Mononuclear cell (primary cell): ENCODE measurements at regions not wholly inside any gene's neighbourhood (a gene's known extent, or its start where the extent isn't known, plus 50 kb on each side); places are given as distances from the start of the nearest gene placed in this dataset.

Source experiments
- H3K27me3 ChIP-seq: 2 replicates; pipeline ENCODE4 v1.6.0; 2011; ENCODE audit warnings: low read length, control low read depth; ENCODE audit not compliant: insufficient read depth
- H3K4me1 ChIP-seq: 2 replicates; pipeline ENCODE4 v1.5.1; 2011; ENCODE audit warnings: mild to moderate bottlenecking, low read length, control low read depth; ENCODE audit not compliant: insufficient read depth
- H3K4me3 ChIP-seq: 2 replicates; pipeline ENCODE4 v1.5.1; 2011; ENCODE audit warnings: mild to moderate bottlenecking, low read length, moderate library complexity
- H3K9me3 ChIP-seq: 2 replicates; pipeline ENCODE4 v1.5.1; 2011; ENCODE audit warnings: low read depth, mild to moderate bottlenecking, control low read depth, low read length

DNA sequence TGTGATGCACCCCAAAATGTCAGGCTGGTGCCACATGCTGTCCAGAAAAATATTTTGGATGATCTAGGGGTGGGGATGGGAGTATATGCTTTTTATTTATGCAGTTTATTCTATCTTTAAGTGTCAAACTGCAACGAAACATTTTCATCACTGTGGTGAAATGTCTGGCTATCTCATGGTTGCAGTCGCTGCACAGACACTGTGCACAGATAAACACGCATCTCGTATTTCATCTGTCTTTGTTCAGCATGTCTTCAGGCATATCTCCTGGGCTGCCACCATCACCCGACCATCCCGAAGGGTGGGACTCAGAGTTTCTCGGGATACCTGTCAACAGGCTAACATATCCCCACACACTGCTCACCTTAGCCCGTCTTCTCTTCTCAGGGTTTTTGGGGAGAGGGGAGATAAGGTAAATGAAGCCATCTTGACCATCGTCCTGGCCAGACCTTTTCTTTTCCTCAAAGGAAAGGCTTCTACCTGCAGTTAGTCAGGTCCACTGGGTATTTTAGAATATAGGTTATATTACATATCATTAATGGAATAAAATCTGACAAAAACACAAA lies 80.7 kb upstream of the NABP1 start:
- Histone ChIP-seq H3K9me3 (no peaks in the 10 kb centered on the region), H3K4me3 (no peak overlapping the region), H3K27me3 (no peaks in the 10 kb centered on the region), H3K4me1 (no peaks in the 10 kb centered on the region)

DNA sequence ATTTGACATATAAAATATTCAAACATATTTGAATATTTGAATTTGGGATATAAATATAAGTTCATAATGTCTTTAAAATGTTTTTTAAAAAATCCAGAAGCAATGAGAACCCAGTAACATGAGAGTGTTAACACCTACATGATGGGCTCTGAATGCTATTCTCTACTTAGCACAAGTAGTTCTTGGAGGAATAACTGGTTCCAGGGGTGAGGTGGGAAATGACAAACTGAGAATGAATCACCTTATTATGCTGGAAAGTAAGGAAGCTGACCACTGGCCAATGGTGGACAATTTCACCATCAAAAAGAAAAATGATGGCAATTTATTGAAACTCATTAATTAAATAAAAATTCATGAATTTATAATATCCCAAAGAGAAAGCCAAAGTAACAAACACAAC lies 79.6 kb upstream of the NABP1 start:
- no peaks in the 10 kb centered on the region for H3K4me1 ChIP-seq
- no peaks in the 10 kb centered on the region for H3K9me3 ChIP-seq
- H3K27me3 ChIP-seq, result no peaks in the 10 kb centered on the region
- no peak overlapping the region for H3K4me3 ChIP-seq

- H3K27me3 ChIP-seq, result no peaks in the 10 kb centered on the region
- no peaks in the 10 kb centered on the region for H3K4me1 ChIP-seq
- H3K9me3 ChIP-seq, result no peaks in the 10 kb centered on the region
- H3K4me3 ChIP-seq, result no peak overlapping the region
These were observed 76.9 kb upstream of the NABP1 start for GRCh38 chr2:191601060-191601459.

DNA sequence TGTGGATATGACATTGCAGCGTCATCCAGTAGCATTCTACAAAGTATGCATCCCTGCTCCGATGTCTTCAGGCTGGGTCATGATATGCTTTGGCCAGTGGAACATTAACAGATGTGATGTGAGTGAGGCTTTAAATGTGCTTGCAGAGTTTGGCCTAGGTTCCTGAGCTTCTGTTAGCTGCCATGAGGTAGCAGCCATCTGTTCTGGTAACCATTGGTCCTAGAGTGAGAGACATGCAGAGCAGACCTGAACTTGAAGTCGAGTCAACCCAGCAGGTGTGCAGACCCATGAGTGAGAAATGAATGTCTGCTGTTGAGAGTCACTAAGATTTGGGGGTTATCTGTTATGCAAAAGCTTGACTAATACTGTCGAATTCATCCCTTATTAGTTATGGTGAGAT lies 73.8 kb upstream of the NABP1 start:
- Histone ChIP-seq H3K4me3 (no peak overlapping the region), H3K27me3 (no peaks in the 10 kb centered on the region), H3K4me1 (no peaks in the 10 kb centered on the region), H3K9me3 (no peaks in the 10 kb centered on the region)

GRCh38 chr2:191607096-191607495 lies 70.8 kb upstream of the NABP1 start:
- Histone ChIP-seq H3K27me3 (no peaks in the 10 kb centered on the region), H3K4me3 (no peak overlapping the region), H3K9me3 (no peaks in the 10 kb centered on the region), H3K4me1 (peaks cover 22% of the 10 kb centered on the region)

DNA sequence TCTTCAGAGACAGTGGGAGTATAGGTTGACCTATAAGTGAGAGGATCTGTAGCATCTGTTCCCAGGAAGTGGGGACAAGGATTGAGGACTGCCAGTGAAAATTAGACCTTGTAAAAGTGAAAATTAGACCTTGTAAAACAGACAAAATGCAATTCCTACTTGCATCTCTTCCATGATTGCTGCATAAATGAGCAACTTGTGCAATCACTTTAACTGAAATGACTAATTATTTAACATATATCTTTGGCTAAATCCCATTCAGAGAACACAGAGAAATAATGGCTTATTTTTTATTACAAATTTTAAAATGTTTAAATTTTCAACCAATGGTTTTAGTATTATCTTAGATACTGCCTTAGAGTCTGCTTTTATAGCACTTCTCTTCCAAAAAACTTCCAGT lies 67.2 kb upstream of the NABP1 start:
- H3K4me3 ChIP-seq, result no peak overlapping the region

GRCh38 chr2:191611614-191612013 lies 66.3 kb upstream of the NABP1 start:
- no peaks in the 10 kb centered on the region for H3K27me3 ChIP-seq
- H3K4me1 ChIP-seq, result peaks cover 22% of the 10 kb centered on the region
- no peak overlapping the region for H3K4me3 ChIP-seq
- no peaks in the 10 kb centered on the region for H3K9me3 ChIP-seq

More for the DNA sequence above, 67.2 kb upstream of the NABP1 start:
- peaks cover 22% of the 10 kb centered on the region for H3K4me1 ChIP-seq
- H3K27me3 ChIP-seq, result no peaks in the 10 kb centered on the region
- H3K9me3 ChIP-seq, result no peaks in the 10 kb centered on the region

DNA sequence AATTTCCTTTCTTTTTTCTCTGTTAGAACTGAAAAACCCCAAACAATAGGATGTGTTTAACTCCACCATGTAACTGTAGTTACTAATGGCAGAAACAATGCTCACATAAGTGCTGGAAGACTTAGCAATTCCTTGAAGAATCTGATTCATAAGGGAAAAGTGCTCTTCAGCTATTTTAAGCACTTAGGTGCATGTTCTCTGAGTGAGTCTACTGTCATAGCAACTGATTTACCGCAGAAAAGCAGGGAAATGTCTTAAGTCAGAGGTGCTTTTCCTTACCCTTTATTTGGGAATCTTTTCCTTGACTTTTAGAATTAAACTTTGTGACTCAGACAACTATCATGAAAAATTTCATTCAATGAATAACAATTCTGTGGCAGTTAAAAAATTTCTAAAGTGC lies 65.4 kb upstream of the NABP1 start:
- Histone ChIP-seq H3K9me3 (no peaks in the 10 kb centered on the region), H3K4me3 (no peak overlapping the region), H3K27me3 (no peaks in the 10 kb centered on the region), H3K4me1 (peaks cover 31% of the 10 kb centered on the region)

- peaks cover 47% of the 10 kb centered on the region for H3K4me1 ChIP-seq
These were observed 63.2 kb upstream of the NABP1 start for GRCh38 chr2:191614759-191615158.

GRCh38 chr2:191615596-191615995 lies 62.3 kb upstream of the NABP1 start:
- H3K4me3 ChIP-seq, result no peak overlapping the region
- H3K27me3 ChIP-seq, result no peaks in the 10 kb centered on the region
- no peaks in the 10 kb centered on the region for H3K9me3 ChIP-seq
- peaks cover 46% of the 10 kb centered on the region for H3K4me1 ChIP-seq

More at GRCh38 chr2:191614759-191615158, 63.2 kb upstream of the NABP1 start:
- Histone ChIP-seq H3K4me3 (no peak overlapping the region), H3K27me3 (no peaks in the 10 kb centered on the region), H3K9me3 (no peaks in the 10 kb centered on the region)

DNA sequence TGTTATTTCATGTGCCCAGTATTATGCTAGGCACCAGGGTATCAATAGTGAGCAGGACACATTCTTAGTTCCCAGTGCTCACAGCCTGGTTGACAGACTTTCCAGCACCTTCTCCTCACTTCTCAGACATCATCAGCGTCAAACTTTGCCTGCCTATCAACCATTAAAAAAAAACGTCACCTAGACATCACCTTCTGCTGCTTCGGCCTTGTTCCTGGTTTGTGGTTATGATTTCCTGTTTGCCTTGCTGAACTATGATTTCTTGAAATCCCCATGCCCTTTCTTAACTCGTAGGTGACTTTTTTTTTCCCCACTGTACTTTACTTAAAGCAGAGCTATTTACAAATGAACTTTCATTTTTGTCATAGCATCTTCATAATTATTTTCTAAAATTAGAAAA lies 60.4 kb upstream of the NABP1 start:
- Histone ChIP-seq H3K9me3 (no peaks in the 10 kb centered on the region), H3K27me3 (no peaks in the 10 kb centered on the region), H3K4me3 (no peak overlapping the region), H3K4me1 (peaks cover 38% of the 10 kb centered on the region)

DNA sequence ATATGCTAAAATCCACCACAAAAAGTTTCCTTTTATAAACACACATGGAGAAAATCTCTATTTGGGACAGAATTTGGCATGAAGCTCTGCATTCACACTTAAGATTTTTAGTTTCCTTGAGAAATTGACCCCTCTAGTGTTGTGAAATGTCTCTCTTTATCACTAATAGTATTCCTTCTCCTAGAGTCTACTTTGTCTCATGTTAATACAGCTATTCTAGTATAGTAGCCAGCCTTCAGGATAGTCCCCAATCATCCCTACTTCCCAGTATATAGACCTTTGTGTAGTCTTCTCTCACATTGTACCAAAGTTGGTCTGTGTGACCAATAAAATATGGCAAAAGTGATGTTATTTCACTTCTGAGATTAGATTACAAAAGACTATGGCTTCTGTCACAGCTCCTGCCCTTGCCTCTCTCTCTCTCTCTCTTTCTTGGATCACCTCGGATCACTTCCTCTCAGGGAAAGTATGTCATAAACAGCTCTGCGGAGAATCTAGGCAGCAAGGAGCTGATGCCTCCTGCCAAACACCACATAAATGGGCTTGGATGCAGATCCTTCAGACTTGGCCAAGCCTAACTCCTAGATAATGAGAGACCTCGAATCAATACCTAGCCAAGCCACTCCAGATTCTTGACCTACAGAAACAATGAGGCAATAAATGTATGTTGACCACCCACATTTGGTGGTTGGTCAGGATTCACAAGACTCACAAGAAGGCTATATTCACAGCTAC lies 59.7 kb upstream of the NABP1 start:
- no peaks in the 10 kb centered on the region for H3K27me3 ChIP-seq
- H3K4me1 ChIP-seq, result peaks cover 44% of the 10 kb centered on the region
- H3K4me3 ChIP-seq, result no peak overlapping the region
- H3K9me3 ChIP-seq, result no peaks in the 10 kb centered on the region

DNA sequence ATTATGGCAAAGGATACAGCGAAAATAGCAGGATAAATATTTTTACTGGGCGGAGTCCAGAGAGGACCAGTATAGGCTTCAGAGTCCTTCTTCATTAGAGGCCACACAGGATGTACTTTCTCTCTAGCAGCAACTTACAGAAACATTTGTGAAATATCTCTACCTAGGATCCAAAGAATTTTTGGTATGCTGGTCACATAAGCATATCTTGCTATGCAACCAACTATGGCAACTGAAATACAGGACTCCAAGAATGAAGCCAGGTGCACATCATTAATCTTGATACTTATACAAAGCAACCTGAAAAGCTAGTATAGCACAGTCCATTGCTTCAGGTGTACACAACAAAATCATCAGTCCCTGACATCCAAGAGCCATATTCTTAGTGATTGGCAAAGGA lies 59.1 kb upstream of the NABP1 start:
- peaks cover 50% of the 10 kb centered on the region for H3K4me1 ChIP-seq
- H3K9me3 ChIP-seq, result no peaks in the 10 kb centered on the region
- no peak overlapping the region for H3K4me3 ChIP-seq
- H3K27me3 ChIP-seq, result no peaks in the 10 kb centered on the region

GRCh38 chr2:191620144-191620543 lies 57.8 kb upstream of the NABP1 start:
- Histone ChIP-seq H3K4me1 (peaks cover 61% of the 10 kb centered on the region), H3K27me3 (no peaks in the 10 kb centered on the region), H3K4me3 (no peak overlapping the region), H3K9me3 (no peaks in the 10 kb centered on the region)

GRCh38 chr2:191622374-191623320 lies 55.3 kb upstream of the NABP1 start:
- H3K4me3 ChIP-seq, result no peak overlapping the region
- H3K9me3 ChIP-seq, result no peaks in the 10 kb centered on the region
- H3K4me1 ChIP-seq, result peaks cover 63% of the 10 kb centered on the region
- H3K27me3 ChIP-seq, result no peaks in the 10 kb centered on the region
